GM21528 (cell line): ENCODE measurements at regions not wholly inside any gene's neighbourhood (a gene's known extent, or its start where the extent isn't known, plus 50 kb on each side); places are given as distances from the start of the nearest gene placed in this dataset.

Experiments used
- ATAC-seq: cut with Tn5 transposase; IDR thresholded peaks from one replicate; pipeline ENCODE4 v1.9.1; 2021; ENCODE audit warnings: mild to moderate bottlenecking, moderate library complexity; ENCODE audit not compliant: unreplicated experiment, low FRiP score

DNA sequence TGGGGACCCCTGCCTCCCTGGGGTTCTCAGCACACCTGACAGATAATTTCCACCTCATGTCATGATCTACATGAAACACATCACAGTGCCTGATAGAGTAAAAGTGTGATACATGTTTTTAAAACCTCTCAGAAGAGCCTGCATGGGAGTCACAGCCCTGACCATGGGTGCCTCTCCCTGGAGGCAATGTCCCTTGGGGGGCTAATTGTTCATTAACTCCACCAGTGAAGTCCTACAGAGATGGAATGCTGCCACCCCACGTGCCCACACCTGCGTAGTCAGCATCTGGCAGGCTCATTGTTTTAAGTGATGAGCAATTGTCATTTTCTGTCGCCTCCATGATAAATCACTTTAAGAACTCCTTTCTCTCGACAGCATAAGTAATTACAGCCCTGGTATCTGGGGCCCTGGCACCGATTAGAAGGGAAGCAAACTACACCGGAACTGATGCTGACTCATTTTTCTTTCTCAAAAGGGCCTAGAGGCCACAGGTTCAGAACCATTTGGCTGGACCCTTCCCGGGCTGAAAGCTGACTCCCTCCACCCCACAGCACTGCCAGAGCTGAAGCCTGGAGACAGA, 109.6 kb upstream of the GJB5 start:
- no peak for ATAC-seq

DNA sequence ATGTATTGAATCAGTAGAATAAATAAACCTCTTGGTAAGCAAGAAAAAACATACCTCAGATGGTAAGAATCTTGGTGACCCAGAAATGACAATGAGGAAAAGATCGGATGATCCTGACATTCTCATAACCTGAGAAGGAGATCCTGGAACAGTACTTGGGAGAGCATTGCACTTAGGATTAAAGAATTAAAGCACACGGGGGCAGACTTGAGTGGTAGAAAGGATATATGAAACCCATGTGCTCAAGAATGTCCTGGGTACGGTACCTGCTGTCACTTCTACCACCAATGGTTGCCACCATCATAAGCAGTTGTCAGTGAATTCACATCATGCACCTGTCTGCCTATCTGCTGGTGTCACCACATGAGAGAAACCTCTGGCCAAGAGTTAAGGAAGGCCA, 108.9 kb upstream of the GJB5 start:
- no peak for ATAC-seq

GRCh38 chr1:34648501-34648900, 106.3 kb upstream of the GJB5 start:
- ATAC-seq = no peak

- no peak for ATAC-seq
These were observed 104.8 kb upstream of the GJB5 start for GRCh38 chr1:34650090-34650489.

GRCh38 chr1:34650800-34651199, 104.0 kb upstream of the GJB5 start:
- ATAC-seq = no peak

DNA sequence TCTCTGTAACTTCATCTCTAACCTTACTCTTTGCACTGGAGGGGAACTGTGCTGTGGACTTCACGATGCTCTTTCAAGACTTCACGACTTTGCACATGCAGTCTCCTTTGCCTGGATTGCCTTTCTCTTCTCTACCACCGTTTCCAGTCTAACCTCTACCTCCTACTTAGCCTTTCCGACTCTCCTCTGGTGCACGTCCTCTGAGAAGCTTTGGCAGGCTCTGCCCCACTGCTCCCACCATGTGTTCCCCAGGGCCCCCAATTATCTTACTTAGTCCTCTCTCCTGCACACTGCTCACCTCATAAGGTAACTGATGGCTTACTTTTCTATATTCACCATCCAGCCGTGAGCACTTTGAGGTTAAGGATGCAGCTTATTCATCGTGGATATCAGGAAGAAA, 101.7 kb upstream of the GJB5 start:
- no peak for ATAC-seq

GRCh38 chr1:34655206-34655874, 99.5 kb upstream of the GJB5 start:
- no peak for ATAC-seq

DNA sequence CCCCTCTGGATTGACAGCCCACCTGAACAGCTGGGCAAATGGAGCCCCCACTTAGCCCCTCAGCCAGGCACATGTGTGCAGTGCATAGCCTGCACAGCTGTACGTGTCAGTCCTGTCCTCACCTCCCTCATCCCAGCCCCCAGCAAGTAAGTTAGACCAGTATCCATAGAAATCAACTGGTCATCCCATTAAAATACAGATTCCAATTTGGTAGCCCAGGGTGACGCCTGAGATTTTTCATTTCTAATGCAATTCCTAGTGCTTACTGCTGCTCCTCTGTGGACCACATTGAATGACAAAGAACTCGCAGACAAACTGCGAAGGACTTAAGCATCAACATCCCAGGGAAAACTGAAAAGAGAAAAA, 99.0 kb upstream of the GJB5 start:
- ATAC-seq = no peak

DNA sequence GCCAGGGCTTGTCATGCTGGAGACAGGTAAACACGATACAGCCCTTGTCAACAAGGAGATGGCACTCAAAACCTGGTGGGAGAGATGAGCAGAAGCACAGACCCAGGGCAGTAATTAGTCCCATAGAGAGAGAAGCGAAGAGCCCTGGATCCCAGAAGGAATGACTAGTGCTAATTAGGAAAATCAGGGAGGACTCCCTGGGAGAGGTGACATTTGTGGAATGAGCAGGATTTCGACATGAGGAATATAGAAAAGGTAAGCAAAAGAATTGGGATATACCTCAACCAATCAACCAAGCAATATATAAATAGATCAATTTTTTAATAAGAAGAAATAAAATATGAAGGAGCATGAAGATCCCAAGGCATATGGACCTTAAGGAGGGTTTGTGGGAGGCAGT, 98.5 kb upstream of the GJB5 start:
- ATAC-seq = no peak

DNA sequence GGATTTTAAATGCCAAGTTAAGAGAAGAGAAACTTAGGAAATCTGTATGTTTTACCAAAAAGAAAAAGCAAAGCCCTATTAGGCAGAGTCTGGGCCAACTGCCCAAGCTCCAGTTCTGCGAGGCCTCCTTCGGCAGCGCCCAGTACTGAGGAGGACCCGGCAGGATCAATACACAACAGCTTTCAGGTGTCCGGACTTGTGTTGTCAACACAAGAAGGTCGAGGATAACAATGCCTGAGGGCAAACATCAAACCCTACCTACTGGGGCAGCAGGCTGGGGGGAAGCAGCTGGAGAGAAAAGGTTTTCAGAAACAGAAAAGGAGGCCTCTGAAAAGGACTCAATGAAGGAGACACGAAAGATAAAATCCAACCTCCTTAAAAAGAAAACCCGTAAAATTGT, 98.1 kb upstream of the GJB5 start:
- ATAC-seq = no peak

- no peak for ATAC-seq
These were observed 97.6 kb upstream of the GJB5 start for GRCh38 chr1:34657266-34657665.

DNA sequence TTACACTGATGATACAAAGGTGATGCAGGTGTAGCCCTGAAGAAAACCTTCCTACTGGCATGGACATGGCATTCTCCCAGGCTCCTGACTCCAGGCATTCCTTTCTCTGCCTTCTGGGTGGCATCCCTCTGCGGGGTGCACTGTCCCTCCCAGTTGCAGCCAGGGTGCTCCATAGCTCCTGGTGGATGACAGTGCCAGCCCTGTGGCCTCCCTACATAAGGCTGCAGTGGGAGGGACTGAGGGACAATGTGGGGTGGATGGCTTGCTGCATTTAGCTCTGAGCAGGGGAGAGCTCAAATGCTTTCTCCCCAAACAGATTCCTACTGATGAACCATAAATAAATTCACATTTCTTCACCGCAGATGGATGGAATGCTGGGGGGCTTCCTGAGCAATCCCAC, 97.0 kb upstream of the GJB5 start:
- ATAC-seq = no peak

- ATAC-seq = no peak
These were observed 91.8 kb upstream of the GJB5 start for GRCh38 chr1:34663031-34663430.

DNA sequence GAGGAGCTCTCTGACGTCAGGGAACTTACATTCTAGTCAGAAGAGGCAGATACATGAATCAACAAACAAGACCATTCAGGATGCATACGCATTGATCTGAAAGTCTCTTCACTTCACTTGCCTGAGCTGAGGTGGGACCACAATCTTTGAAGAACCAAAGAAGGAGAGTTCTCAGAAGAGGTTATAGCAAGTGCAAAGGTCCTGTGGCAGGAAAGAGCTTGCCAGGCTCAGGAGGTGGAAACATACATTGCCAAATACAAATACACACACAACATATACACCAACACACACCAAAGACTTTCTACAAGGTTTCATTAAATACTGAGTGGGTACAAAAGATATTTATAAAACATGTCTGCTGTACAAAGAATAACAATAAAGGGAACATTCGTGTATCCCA, 86.8 kb upstream of the GJB5 start:
- ATAC-seq = no peak

DNA sequence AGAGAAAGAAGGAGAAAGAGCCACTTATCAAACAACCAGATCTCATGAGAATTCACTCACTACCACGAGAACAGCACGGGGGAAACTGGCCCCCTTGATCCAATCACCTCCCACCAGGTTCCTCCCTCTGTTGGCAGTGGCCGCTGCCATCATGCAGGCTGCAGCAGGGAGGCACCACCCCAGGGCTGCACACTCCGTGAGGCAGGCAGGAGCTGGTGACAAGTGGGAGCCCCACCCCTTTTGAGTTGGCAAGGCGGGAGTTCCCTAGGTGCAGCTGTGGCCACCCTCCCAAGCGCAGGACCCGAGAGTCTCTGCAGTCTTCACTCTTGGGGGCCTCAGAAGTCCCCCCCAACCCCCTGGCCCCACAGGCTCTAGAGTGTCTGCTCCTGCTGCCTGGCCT, 83.9 kb upstream of the GJB5 start:
- no peak for ATAC-seq

- no peak for ATAC-seq
These were observed 83.0 kb upstream of the GJB5 start for GRCh38 chr1:34671887-34672286.

DNA sequence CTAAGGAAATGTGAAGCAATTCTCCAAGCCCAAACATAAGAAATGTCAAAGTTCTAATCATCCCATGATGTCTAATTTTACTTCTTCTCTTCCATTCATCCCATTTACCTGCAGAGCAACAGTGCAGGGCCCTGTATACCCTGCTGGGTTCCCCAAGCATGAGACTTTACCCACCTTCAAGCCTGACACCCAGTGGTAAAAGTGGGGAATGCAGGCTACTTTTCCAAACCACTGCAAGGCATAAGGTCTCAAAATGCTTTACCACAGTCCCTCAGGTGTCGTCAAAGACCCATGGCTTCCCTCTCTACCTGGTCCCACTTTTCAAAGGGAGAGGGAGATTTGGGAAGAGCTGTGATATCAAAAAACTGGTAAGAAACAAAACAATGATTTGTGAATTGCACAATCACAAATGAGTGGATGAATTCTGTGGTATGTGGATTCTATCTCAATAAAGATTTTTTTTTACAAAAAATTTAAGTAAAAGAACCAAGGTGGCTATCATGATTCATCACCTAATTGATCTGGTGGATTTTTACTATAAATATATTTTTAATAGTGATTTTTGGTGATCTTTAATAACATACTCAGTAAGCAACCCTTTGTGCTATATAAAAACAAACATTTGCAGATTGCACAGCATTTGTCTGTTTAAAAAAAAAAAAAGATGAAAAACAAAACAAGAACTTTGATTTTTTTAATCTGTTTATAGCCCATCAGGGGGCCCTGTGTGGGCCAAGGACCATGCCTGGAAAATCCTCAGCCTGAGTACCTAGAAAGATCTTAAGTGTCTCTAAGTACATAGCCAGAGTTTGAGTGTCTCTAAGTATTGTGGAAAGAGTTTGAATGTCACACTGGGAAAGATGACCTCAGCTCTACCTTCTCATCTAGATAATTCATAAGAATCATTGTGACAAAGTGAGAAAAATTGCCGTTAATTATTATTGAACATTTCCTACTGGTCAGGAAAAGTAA, 73.1 kb upstream of the GJB5 start:
- ATAC-seq = no peak

- ATAC-seq = no peak
These were observed 72.2 kb upstream of the GJB5 start for GRCh38 chr1:34682452-34683223.

DNA sequence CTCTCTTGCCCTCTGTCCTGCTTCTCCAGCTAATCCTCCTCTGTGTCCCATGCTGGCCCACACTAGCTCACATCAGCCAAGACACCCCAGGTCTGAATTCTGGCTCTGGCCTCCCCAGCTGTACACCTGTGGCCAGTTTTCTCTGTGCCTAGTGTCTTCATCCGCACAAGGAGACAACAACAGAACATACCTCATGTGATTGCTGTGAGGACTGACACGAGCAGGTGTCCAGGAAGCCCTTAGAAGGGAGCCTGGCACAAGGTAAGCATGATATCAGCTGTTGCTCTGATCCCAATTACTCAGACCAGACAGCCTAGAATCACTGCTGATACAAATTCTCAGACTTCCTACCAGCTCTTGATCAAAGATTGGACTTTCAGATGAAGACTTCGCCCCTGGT, 71.2 kb upstream of the GJB5 start:
- ATAC-seq = no peak

GRCh38 chr1:34684266-34684665, 70.6 kb upstream of the GJB5 start:
- ATAC-seq = no peak

- no peak for ATAC-seq
These were observed 69.6 kb upstream of the GJB5 start for GRCh38 chr1:34685225-34685624.
